ENCODE measurements at regions not wholly inside any gene's neighbourhood (a gene's known extent, or its start where the extent isn't known, plus 50 kb on each side); places are given as distances from the start of the nearest gene placed in this dataset.

DNA sequence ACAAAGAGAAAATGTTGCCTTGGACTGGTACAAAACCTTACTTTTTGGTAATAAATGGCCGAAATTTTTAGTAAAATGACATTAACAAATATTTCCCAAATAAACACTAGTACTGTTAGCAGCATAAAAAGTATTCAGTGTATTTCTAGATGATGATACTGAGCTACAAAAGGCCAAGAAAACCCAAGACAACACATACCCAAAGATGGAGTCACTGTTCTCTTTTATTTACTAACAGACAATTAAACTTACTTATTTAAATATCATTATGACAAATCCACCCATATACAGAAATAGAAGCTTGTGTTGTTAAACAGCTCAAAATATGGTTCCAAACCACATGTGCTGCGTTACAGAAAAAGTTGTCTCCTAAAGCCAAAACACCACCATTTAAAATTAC is 239.9 kb downstream of the ZEB2 start:
- DNase-seq (ENCODE audit: low read depth), result no peak

- no peak for DNase-seq (ENCODE audit: low read depth)
These were observed 240.8 kb downstream of the ZEB2 start for GRCh38 chr2:144279165-144279564.

GRCh38 chr2:144277622-144278354 is 242.1 kb downstream of the ZEB2 start:
- DNase-seq (ENCODE audit: low read depth), result no peak

DNA sequence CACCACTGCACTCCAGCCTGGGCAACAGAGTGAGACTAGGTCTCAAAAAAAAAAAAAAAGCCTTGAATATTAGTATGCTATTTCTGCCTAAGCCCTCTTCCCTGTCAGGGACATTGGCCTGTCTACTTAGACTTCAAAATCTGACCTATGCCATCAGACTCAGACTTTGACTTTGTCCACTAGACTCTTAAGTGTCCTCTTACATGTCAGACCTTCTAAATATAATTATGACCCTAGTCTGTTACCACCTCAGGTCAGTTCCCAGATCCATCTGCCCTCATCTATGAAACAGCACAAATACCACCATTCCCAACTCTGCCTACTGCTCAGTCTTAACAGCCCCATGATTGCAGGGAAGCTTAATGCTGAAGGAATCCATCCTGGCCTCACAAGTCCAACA is 244.6 kb downstream of the ZEB2 start:
- no peak for DNase-seq (ENCODE audit: low read depth)

- no peak for DNase-seq (ENCODE audit: low read depth)
These were observed 245.8 kb downstream of the ZEB2 start for GRCh38 chr2:144274131-144274530.

GRCh38 chr2:144270951-144271350 is 249.0 kb downstream of the ZEB2 start:
- DNase-seq (ENCODE audit: low read depth), result no peak

DNA sequence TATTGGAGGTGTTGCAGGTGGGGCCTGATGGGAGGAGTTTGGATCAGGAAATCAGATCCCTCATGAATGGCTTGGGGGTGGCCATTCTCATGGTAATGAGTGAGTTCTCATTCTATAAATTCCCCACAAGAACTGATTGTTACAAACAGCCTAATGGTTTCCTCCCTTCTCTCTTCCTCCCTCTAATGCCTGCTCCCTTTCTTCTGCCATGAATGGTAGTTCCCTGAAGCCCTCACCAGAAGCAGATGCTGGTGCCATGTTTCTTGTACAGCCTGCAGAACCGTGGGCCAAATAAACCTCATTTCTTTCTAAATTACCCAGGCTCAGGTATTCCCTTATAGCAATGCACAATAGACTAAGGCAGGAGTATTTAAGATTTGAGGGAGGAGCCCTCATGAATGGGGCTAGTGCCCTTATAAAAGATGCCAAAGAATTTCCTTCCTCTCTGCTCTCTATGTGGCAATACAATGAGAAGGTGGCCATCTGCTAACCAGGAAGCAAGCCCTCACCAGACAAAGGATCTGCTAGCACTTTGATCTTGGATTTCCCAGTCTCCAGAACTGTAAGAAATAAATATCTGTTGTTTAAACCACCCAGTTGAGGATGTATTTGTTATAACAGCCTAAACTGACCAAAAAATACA is 251.8 kb downstream of the ZEB2 start:
- no peak for DNase-seq (ENCODE audit: low read depth)

DNA sequence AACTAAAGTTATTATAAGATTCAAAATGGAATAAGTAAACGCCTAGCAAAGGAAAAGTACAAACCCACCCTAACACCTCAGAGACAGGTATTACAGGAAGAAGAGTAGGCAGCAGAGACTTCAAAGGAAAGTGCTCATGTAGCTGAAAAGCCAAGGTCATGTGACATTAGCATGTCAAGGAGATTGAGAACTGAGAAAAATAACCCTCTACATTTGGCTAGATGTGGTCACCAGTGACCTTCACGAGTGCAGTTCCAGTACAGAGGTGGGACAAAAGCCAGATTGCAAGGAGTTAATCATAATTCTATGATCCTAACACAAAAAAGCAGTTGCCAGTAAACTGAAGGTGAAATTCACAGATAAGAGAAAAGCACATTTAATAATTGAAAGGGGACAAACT is 252.7 kb downstream of the ZEB2 start:
- DNase-seq (ENCODE audit: low read depth), result no peak

- no peak for DNase-seq (ENCODE audit: low read depth)
These were observed 254.3 kb downstream of the ZEB2 start for GRCh38 chr2:144265654-144266053.

- no peak for DNase-seq (ENCODE audit: low read depth)
These were observed 258.0 kb downstream of the ZEB2 start for GRCh38 chr2:144261966-144262365.

GRCh38 chr2:144261336-144261735 is 258.6 kb downstream of the ZEB2 start:
- no peak for DNase-seq (ENCODE audit: low read depth)

- DNase-seq (ENCODE audit: low read depth), result no peak
These were observed 260.6 kb downstream of the ZEB2 start for GRCh38 chr2:144259332-144259731.

DNA sequence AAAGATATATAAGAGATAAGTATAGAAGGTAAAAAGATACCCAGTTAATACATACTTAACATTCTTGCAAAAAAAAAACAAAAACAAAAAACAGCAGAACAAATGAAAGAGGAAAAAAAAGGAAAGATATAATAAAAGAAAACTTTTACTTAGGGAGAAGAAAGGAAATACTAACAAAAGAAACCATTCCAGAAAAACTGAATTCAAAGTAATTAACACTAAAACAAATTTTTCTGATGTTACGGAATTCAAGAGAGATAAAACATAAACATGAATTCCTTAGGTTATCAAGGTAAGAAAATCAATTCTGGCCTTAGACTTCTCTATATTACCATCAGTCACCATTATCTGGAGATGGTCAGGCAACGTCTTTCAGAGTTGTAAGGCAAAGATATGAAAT is 261.8 kb downstream of the ZEB2 start:
- DNase-seq (ENCODE audit: low read depth), result no peak

DNA sequence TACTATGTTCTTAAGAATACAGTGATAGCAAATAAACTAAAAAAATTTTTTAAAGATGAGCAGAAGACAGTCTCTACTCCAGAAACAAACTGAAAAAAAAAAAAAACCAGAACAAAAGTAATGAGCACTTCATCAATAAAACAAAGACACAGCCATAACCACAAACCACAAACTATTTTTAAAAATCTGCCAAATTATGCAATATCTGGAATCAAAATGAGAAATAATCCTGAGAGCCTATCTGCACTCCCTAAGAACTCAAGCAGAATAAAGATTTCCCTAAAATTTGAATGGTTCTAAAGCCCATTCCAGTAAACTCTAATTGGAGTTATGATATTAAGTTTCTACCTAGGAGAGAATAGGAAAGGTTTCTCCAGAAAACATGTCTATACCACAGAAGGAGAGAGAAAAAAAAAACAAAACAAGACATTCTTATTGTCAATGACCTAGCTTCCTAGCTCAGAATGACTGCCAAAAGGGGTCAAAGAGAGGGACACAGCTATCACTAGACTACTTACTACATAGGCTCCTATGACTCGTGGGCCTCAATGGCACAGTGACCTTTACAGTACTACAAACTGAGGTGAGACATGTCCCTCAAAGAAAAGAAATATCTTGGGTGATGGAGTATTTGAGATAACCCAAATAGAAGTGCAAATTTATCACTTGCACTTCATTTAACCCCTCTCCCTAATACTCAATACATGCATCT is 262.8 kb downstream of the ZEB2 start:
- no peak for DNase-seq (ENCODE audit: low read depth)

DNA sequence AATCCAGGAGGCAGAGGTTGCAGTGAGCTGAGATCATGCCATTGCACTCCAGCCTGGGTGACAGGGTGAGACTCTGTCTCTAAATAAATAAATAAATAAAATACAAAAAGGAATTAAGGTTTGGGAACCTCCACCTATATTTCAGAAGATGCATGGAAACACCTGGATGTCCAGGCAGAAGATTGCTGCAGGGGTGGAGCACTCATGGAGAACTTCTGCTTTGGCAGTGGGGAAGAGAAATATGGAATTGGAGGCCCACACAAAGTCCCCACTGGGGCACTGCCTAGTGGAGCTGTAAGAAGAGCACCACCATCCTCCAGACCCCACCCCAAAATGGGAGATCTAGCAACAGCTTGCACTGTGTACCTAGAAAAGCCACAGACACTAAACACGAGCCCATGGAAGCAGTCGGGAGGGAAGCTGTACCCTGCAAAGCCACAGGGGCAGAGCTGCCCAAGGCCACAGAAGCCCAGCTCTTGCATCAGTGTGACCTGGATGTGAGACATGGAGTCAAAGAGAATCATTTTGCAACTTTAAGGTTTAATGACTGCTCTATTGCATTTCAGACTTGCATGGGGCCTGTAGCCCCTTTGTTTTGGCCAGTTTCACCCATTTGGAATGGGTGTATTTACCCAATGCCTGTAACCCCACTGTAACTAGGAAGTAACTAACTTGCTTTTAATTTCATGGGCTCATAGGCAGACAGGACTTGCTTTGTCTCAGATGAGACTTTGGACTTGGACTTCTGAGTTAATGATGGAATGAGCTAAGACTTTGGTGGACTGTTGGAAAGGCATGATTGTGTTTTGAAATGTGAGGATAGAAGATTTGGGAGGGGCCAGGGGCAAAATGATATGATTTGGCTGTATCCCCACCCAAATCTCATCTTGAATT is 265.3 kb downstream of the ZEB2 start:
- no peak for DNase-seq (ENCODE audit: low read depth)

GRCh38 chr2:144253743-144254142 is 266.2 kb downstream of the ZEB2 start:
- no peak for DNase-seq (ENCODE audit: low read depth)

GRCh38 chr2:144252694-144253093 is 267.2 kb downstream of the ZEB2 start:
- no peak for DNase-seq (ENCODE audit: low read depth)

DNA sequence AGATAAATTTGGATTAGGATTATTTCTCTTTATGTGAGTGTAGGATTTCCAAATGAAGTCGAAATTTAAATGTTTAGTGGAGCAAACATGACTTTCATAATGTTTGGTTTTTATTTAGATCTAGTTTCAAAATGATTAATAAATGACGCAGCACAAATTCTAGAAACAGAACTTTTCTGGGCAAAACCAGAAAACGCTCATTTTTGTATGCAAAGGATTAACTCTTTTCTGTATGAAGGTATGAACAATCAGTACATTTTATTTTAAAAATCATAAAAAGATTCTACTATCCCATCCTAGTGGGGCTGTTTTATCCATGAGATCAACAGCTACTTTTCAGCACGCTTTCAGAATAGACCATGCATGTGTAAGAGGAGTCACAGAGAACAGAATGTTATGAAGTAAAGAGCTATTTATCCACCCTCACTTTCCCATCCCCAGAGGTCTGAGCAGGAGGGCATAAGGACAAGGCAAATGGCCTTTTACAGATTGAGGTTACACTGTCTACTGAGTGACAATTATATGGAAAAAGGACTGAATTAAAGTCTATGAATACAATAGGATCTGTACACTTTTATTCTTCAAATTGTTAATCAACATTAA is 270.8 kb downstream of the ZEB2 start:
- no peak for DNase-seq (ENCODE audit: low read depth)

- no peak for DNase-seq (ENCODE audit: low read depth)
These were observed 271.4 kb downstream of the ZEB2 start for GRCh38 chr2:144248350-144249034.

DNA sequence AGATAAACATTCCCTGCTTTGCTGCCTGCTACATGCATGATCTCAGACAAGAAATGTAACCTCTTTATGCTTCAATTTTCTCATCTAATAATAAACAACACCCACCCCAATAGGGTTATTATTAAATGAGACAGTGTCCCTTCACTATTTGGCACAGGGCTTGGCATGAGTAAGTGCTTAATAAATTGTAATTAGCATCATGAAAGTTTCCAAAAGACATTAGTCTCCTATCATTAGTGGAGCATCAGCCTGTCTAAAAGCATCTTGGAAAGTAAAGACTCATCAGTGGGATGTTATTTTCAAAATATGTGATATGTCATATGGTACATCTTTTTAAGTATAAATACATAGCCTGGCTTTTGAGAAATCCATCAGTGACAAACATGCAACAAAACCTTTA is 275.0 kb downstream of the ZEB2 start:
- DNase-seq (ENCODE audit: low read depth), result no peak

DNA sequence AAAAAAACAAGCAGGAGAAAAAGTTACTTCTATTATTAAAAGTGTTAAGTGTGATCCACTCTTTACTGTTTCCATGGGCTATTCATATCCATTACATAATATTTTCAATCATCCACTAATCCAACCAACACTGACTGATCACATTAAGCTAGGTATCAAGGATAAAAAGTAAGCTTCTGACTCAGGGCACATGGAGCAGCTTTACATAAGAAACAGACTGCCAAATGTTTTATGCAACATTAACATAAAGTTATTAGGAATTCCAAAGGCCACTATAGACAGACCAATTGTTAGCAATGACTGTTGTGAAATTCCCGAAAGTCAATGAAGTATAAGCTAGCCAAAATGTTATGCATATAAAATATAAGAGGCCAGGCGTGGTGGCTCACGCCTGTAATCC is 277.6 kb downstream of the ZEB2 start:
- no peak for DNase-seq (ENCODE audit: low read depth)
